ENCODE measurements at regions not wholly inside any gene's neighbourhood (a gene's known extent, or its start where the extent isn't known, plus 50 kb on each side); places are given as distances from the start of the nearest gene placed in this dataset.

DNA sequence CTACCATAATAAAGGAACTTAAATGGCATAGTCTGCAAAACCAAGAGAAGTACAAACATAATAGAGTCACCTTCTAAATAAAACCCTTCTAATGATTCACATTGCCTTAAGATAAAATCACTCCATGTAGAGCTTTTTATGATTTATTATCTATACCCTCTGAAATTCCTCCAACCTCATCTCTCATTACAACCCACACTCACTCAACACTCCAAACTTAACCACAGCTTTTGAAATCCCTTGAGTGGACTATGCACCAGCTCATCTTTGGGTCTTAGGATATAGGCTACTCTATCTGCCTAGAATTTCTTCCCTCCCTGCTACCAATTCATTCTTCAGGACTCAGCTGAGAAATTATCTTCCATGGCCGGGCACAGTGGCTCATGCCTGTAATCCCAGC is 122.5 kb downstream of the CETN3 start:
- TF ChIP-seq POLR2A (IDR thresholded peaks at IDR 0.05; ENCODE audit: control extremely low read depth in 1 of 2, low read depth in 2 of 2, low read length in 2 of 2) (no peak), BRCA1 (IDR thresholded peaks at IDR 0.05; ENCODE audit: low read depth, low read length) (no peak), CREB1 (IDR thresholded peaks at IDR 0.05) (no peak), ZNF274 (IDR thresholded peaks at IDR 0.05; ENCODE audit: borderline replicate concordance, extremely low read depth, low read length) (no peak), MAX (IDR thresholded peaks at IDR 0.05) (no peak), SIRT6 (IDR thresholded peaks at IDR 0.05; ENCODE audit: low read length) (no peak)
